Panc1 (cell line): ENCODE measurements at regions not wholly inside any gene's neighbourhood (a gene's known extent, or its start where the extent isn't known, plus 50 kb on each side); places are given as distances from the start of the nearest gene placed in this dataset.
"Not testable (repeated sequence)": the region's sequence is repeated elsewhere in the genome, so short reads cannot be mapped to it uniquely, and the experiment has no call there.

Source experiments
- ATAC-seq: fragments of 200-7000 bp; cut with Tn5 transposase; 2 replicates; pipeline ENCODE4 v1.9.1; 2020; ENCODE audit warnings: mild to moderate bottlenecking, moderate library complexity
- BruUV-seq: library from RNA; stranded (reverse); fragments of 400-500 nt; replicated peaks from 2 replicates; lab custom pipeline; 2021; lab: Mats Ljungman, UMichigan
- CTCF ChIA-PET: fragments of 300-600 bp; sonication (Branson Sonifier 250); formaldehyde crosslinking; loops from one replicate; lab custom pipeline; 2022; ENCODE audit warnings: antibody characterized with exemption; lab: Charles Lee
- POLR2A ChIA-PET: fragments of 300-600 bp; sonication (Branson Sonifier 250); formaldehyde crosslinking; loops from one replicate; lab custom pipeline; 2022; ENCODE audit warnings: antibody characterized with exemption; lab: Charles Lee
- DNase-seq: peaks from one replicate; pipeline ENCODE4 v3.0.0-alpha.2; 2010; ENCODE audit warnings: low read depth, low spot score
- H3K27ac ChIP-seq: 2 replicates; pipeline ENCODE4 v1.5.1; 2011; ENCODE audit warnings: mild to moderate bottlenecking, low read length, inconsistent platforms
- H3K27me3 ChIP-seq: fragments of 200-500 bp; sonication (Bioruptor generic); 2 replicates; pipeline ENCODE4 v1.6.0; 2014; ENCODE audit warnings: low read length, inconsistent platforms; ENCODE audit not compliant: control insufficient read depth, insufficient read depth
- H3K36me3 ChIP-seq: fragments of 200-500 bp; sonication (Bioruptor generic); 2 replicates; pipeline ENCODE4 v1.5.1; 2014; ENCODE audit warnings: inconsistent platforms, mild to moderate bottlenecking, low read length, moderate library complexity; ENCODE audit not compliant: control insufficient read depth, insufficient read depth
- H3K4me1 ChIP-seq: 2 replicates; pipeline ENCODE4 v1.5.1; 2011; ENCODE audit warnings: inconsistent platforms, mild to moderate bottlenecking, low read length, moderate library complexity; ENCODE audit not compliant: control insufficient read depth, insufficient read depth
- H3K4me3 ChIP-seq, 2 experiments: 2 replicates each; pipeline ENCODE4 v1.5.1; 2011 to 2012; ENCODE audit warnings: low read depth in 2 of 2, low read length in 2 of 2, mild to moderate bottlenecking in 2 of 2, inconsistent platforms in 1 of 2, moderate library complexity in 1 of 2
- H3K9me3 ChIP-seq: fragments of 200-500 bp; sonication (Bioruptor generic); 2 replicates; pipeline ENCODE4 v1.5.1; 2014; ENCODE audit warnings: low read depth, mild to moderate bottlenecking, inconsistent platforms, low read length, moderate library complexity; ENCODE audit not compliant: control insufficient read depth, insufficient read depth
- CTCF ChIP-seq: fragments of 450-650 bp; IDR thresholded peaks from 2 replicates; pipeline ENCODE4 v1.5.1; 2017; ENCODE audit warnings: mild to moderate bottlenecking
- POLR2AphosphoS5 ChIP-seq: IDR thresholded peaks from 2 replicates; pipeline ENCODE4 v1.6.1; 2012; ENCODE audit warnings: mild to moderate bottlenecking, low read depth, low read length, moderate library complexity
- REST ChIP-seq, 2 experiments: IDR thresholded peaks; 2 replicates each; pipeline ENCODE4 v1.6.1; 2011 to 2012; ENCODE audit warnings: low read depth in 2 of 2, control low read depth in 1 of 2, low read length in 1 of 2, mild to moderate bottlenecking in 1 of 2, moderate library complexity in 1 of 2; ENCODE audit not compliant: insufficient read depth in 1 of 2
- SIN3A ChIP-seq: IDR thresholded peaks from 2 replicates; pipeline ENCODE4 v1.6.1; 2012; ENCODE audit warnings: low read depth, mild to moderate bottlenecking, low read length, moderate library complexity, borderline replicate concordance; ENCODE audit not compliant: insufficient read depth
- TCF7L2 ChIP-seq: IDR thresholded peaks from 2 replicates; pipeline ENCODE4 v1.6.1; 2011; ENCODE audit warnings: mild to moderate bottlenecking, low read depth, low read length, inconsistent platforms
- in situ Hi-C: cut with HindIII; loops from 2 replicates; pipeline ENCODE4 v1.10.0; 2016; ENCODE audit warnings: low sequenced_read_pairs, low pct_unique_long_range_greater_than_20kb
- intact Hi-C: fragments of 100-400 bp; cut with micrococcal nuclease; formaldehyde crosslinking; loops from one replicate; pipeline ENCODE4 v1.10.0; 2022; ENCODE audit not compliant: unreplicated experiment

- no peak for ATAC-seq
- Histone ChIP-seq H3K4me1 (no peaks in the 10 kb centered on the region), H3K9me3 (no peaks in the 10 kb centered on the region), H3K27me3 (no peaks in the 10 kb centered on the region), H3K36me3 (no peaks in the 10 kb centered on the region), H3K27ac (no peak overlapping the region), H3K4me3 (no peak overlapping the region)
- intact Hi-C loops, result no loop called here
- POLR2A ChIA-PET, result no interaction called here
- no peak for DNase-seq
- in situ Hi-C loops, result no loop called here
- TF ChIP-seq SIN3A, result no peak
- TF ChIP-seq TCF7L2, result no peak
- no peak for TF ChIP-seq POLR2AphosphoS5
- TF ChIP-seq CTCF, result no peak
- no peak for TF ChIP-seq REST (IDR thresholded peaks at IDR 0.05; ENCODE audit: insufficient read depth in 1 of 2, low read depth in 2 of 2, low read length in 1 of 2)
- no TSS peak for BruUV-seq
- CTCF ChIA-PET, result no interaction called here
These were observed 1648.0 kb downstream of the PCDH9 start for GRCh38 chr13:65582160-65582559.

- H3K4me1 ChIP-seq, H3K9me3 ChIP-seq, H3K27me3 ChIP-seq, POLR2A ChIA-PET, H3K27ac ChIP-seq, H3K4me3 ChIP-seq, ATAC-seq, in situ Hi-C loops, H3K36me3 ChIP-seq, BruUV-seq, intact Hi-C loops, DNase-seq, CTCF ChIA-PET: not testable (repeated sequence)
These were observed 1665.6 kb downstream of the PCDH9 start for GRCh38 chr13:65564561-65564960.

GRCh38 chr13:65562305-65562704 is 1667.8 kb downstream of the PCDH9 start:
- intact Hi-C loops, result no loop called here
- DNase-seq (no peak), ATAC-seq (no peak)
- Histone ChIP-seq H3K4me1 (no peaks in the 10 kb centered on the region), H3K9me3 (no peaks in the 10 kb centered on the region), H3K4me3 (no peak overlapping the region), H3K36me3 (no peaks in the 10 kb centered on the region), H3K27ac (no peak overlapping the region), H3K27me3 (no peaks in the 10 kb centered on the region)
- ChIA-PET CTCF (no interaction called here), POLR2A (no interaction called here)
- no peak for TF ChIP-seq SIN3A
- TF ChIP-seq POLR2AphosphoS5, result no peak
- TF ChIP-seq REST (IDR thresholded peaks at IDR 0.05; ENCODE audit: insufficient read depth in 1 of 2, low read depth in 2 of 2, low read length in 1 of 2), result no peak
- TF ChIP-seq TCF7L2, result no peak
- no peak for TF ChIP-seq CTCF
- in situ Hi-C loops, result no loop called here
- no TSS peak for BruUV-seq
